ENCODE measurements at regions not wholly inside any gene's neighbourhood (a gene's known extent, or its start where the extent isn't known, plus 50 kb on each side); places are given as distances from the start of the nearest gene placed in this dataset.

DNA sequence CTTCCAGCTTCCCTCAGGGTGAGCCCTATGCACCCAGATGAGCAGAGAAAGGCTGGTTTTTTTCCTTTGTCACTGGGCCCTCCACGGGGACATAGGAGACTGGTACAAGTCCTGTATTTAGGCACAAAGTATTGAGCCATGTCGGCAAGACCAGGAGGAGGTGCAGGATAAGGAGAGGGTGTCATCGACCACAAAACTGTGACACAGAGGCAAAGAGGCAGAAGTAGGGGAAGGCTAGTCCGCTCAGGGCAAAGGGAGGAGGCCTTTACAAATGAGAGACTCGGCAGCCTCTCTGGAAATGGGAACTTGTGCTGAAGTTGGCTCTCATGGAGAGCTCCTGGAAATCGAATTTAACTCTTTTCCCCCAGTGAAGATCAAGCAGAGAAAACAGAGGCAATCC is 70.7 kb upstream of the CAMK1G start:
- TF ChIP-seq, protein P1, sequence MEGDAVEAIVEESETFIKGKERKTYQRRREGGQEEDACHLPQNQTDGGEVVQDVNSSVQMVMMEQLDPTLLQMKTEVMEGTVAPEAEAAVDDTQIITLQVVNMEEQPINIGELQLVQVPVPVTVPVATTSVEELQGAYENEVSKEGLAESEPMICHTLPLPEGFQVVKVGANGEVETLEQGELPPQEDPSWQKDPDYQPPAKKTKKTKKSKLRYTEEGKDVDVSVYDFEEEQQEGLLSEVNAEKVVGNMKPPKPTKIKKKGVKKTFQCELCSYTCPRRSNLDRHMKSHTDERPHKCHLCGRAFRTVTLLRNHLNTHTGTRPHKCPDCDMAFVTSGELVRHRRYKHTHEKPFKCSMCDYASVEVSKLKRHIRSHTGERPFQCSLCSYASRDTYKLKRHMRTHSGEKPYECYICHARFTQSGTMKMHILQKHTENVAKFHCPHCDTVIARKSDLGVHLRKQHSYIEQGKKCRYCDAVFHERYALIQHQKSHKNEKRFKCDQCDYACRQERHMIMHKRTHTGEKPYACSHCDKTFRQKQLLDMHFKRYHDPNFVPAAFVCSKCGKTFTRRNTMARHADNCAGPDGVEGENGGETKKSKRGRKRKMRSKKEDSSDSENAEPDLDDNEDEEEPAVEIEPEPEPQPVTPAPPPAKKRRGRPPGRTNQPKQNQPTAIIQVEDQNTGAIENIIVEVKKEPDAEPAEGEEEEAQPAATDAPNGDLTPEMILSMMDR (IDR thresholded peaks at IDR 0.05) = no peak
- TF ChIP-seq POLR2A (IDR thresholded peaks at IDR 0.05) = no peak
